IMR-90 (cell line): ENCODE measurements at regions not wholly inside any gene's neighbourhood (a gene's known extent, or its start where the extent isn't known, plus 50 kb on each side); places are given as distances from the start of the nearest gene placed in this dataset.

Experiments
- ATAC-seq: fragments of 200-7000 bp; cut with Tn5 transposase; 2 replicates; pipeline ENCODE4 v1.9.1; 2020; ENCODE audit warnings: low read depth, mild to moderate bottlenecking, moderate library complexity
- BruUV-seq: library from RNA; stranded (reverse); fragments of 400-500 nt; replicated peaks from 2 replicates; lab custom pipeline; 2021; lab: Mats Ljungman, UMichigan
- CTCF ChIA-PET: fragments of 300-600 bp; formaldehyde crosslinking; extraction: SDS; loops from one replicate; lab custom pipeline; 2021; ENCODE audit warnings: antibody characterized with exemption; lab: Yijun Ruan, JAX
- POLR2A ChIA-PET: fragments of 300-600 bp; sonication (Branson Sonifier 250); formaldehyde crosslinking; loops from one replicate; lab custom pipeline; 2022; ENCODE audit warnings: antibody characterized with exemption; ENCODE audit not compliant: unreplicated experiment; lab: Charles Lee
- DNase-seq: peaks from one replicate; pipeline ENCODE4 v3.0.0; 2013
- H2AFZ ChIP-seq: replicated peaks from 2 replicates; pipeline ENCODE3; 2013; ENCODE audit warnings: low read length, mild to moderate bottlenecking; ENCODE audit not compliant: poor library complexity
- H2AK5ac ChIP-seq: 2 replicates; pipeline ENCODE4 v1.6.1; 2013; ENCODE audit warnings: low read depth, low read length, inconsistent platforms
- H2AK9ac ChIP-seq: replicated peaks from 2 replicates; pipeline ENCODE3; 2013; ENCODE audit warnings: mild to moderate bottlenecking, low read depth, low read length, moderate library complexity; ENCODE audit not compliant: poor library complexity
- H2BK120ac ChIP-seq: 2 replicates; pipeline ENCODE4 v1.6.1; 2013; ENCODE audit warnings: low read depth, low read length, inconsistent platforms
- H2BK15ac ChIP-seq: 3 replicates; pipeline ENCODE4 v1.6.1; 2013; ENCODE audit warnings: low read depth, low read length, inconsistent platforms
- H2BK20ac ChIP-seq: 2 replicates; pipeline ENCODE4 v1.6.1; 2013; ENCODE audit warnings: low read depth, mild to moderate bottlenecking, inconsistent platforms, low read length, moderate library complexity
- H2BK5ac ChIP-seq: 2 replicates; pipeline ENCODE4 v1.6.1; 2013; ENCODE audit warnings: mild to moderate bottlenecking, low read depth, low read length, inconsistent platforms; ENCODE audit not compliant: poor library complexity, severe bottlenecking
- H3K14ac ChIP-seq: replicated peaks from 2 replicates; pipeline ENCODE4 v1.6.1; 2013; ENCODE audit warnings: low read depth, low read length, inconsistent platforms
- H3K18ac ChIP-seq: 2 replicates; pipeline ENCODE4 v1.6.1; 2013; ENCODE audit warnings: low read depth, low read length, control low read depth
- H3K23ac ChIP-seq: 2 replicates; pipeline ENCODE4 v1.6.1; 2013; ENCODE audit warnings: low read depth, low read length, inconsistent platforms
- H3K27ac ChIP-seq: 2 replicates; pipeline ENCODE4 v1.5.1; 2013; ENCODE audit warnings: mild to moderate bottlenecking, control low read depth, low read length; ENCODE audit not compliant: insufficient read depth
- H3K27me3 ChIP-seq: 2 replicates; pipeline ENCODE4 v1.6.1; 2013; ENCODE audit warnings: low read length; ENCODE audit not compliant: control insufficient read depth, insufficient read depth
- H3K36me3 ChIP-seq: 2 replicates; pipeline ENCODE4 v1.6.1; 2013; ENCODE audit warnings: low read length, mixed read lengths; ENCODE audit not compliant: control insufficient read depth, insufficient read depth
- H3K4ac ChIP-seq: 2 replicates; pipeline ENCODE4 v1.6.1; 2013; ENCODE audit warnings: low read depth, low read length, inconsistent platforms
- H3K4me1 ChIP-seq: 2 replicates; pipeline ENCODE4 v1.6.1; 2013; ENCODE audit warnings: low read length, mixed read lengths; ENCODE audit not compliant: control insufficient read depth, insufficient read depth
- H3K4me2 ChIP-seq: 2 replicates; pipeline ENCODE4 v1.6.1; 2013; ENCODE audit warnings: low read depth, mild to moderate bottlenecking, control low read depth, low read length, moderate library complexity
- H3K4me3 ChIP-seq: 2 replicates; pipeline ENCODE4 v1.5.1; 2013; ENCODE audit warnings: low read depth, mild to moderate bottlenecking, control low read depth, low read length, moderate library complexity; ENCODE audit not compliant: insufficient read depth
- H3K56ac ChIP-seq: 2 replicates; pipeline ENCODE4 v1.6.1; 2013; ENCODE audit warnings: low read length, inconsistent platforms; ENCODE audit not compliant: insufficient read depth; ENCODE audit errors: extremely low read depth
- H3K79me1 ChIP-seq, 2 experiments: 2 replicates each; pipeline ENCODE4 v1.6.1; 2013; ENCODE audit warnings: low read length in 2 of 2, inconsistent platforms in 1 of 2, low read depth in 1 of 2
- H3K9ac ChIP-seq: 2 replicates; pipeline ENCODE4 v1.6.1; 2013; ENCODE audit warnings: low read depth, low read length, control low read depth
- H3K9me1 ChIP-seq: 2 replicates; pipeline ENCODE4 v1.6.1; 2013; ENCODE audit warnings: low read length, inconsistent platforms; ENCODE audit not compliant: insufficient read depth
- H3K9me3 ChIP-seq: 2 replicates; pipeline ENCODE4 v1.6.1; 2013; ENCODE audit warnings: low read length; ENCODE audit not compliant: control insufficient read depth, insufficient read depth
- H4K20me1 ChIP-seq: 2 replicates; pipeline ENCODE4 v1.6.1; 2013; ENCODE audit warnings: low read length, inconsistent platforms; ENCODE audit not compliant: insufficient read depth
- H4K5ac ChIP-seq: 2 replicates; pipeline ENCODE4 v1.6.1; 2013; ENCODE audit warnings: mild to moderate bottlenecking, low read depth, low read length, control low read depth
- H4K8ac ChIP-seq, 2 experiments: 2 replicates each; pipeline ENCODE4 v1.6.1; 2013; ENCODE audit warnings: low read depth in 2 of 2, low read length in 2 of 2, control low read depth in 1 of 2, inconsistent platforms in 1 of 2
- H4K91ac ChIP-seq: 2 replicates; pipeline ENCODE4 v1.6.1; 2013; ENCODE audit warnings: low read depth, low read length, inconsistent platforms; ENCODE audit not compliant: insufficient read depth
- MAZ ChIP-seq: IDR thresholded peaks from 2 replicates; pipeline ENCODE4 v1.6.1; 2012; ENCODE audit warnings: low read depth, mild to moderate bottlenecking, low read length, improper control_type of control experiment, moderate library complexity, borderline replicate concordance
- RFX5 ChIP-seq: IDR thresholded peaks from 2 replicates; pipeline ENCODE4 v1.8.0; 2012; ENCODE audit warnings: low read depth, mild to moderate bottlenecking, low read length, moderate library complexity
- WGBS, 2 experiments: methylation state at CpG; one replicate each; pipeline versions ENCODE4 v1.1.5 to v1.1.7; 2013; ENCODE audit warnings: missing lambda C conversion rate in 2 of 2; ENCODE audit not compliant: insufficient read length in 1 of 2; ENCODE audit errors: extremely low coverage in 2 of 2; 5-methylcytosine and 5-hydroxymethylcytosine counted together
- dilution Hi-C: fragments of 300-500 bp; cut with HindIII; formaldehyde crosslinking; loops from one replicate; pipeline ENCODE4 v1.14.3; 2018; ENCODE audit warnings: low sequenced_read_pairs; ENCODE audit not compliant: unreplicated experiment
- in situ Hi-C: fragments of 300-500 bp; cut with MboI; formaldehyde crosslinking; loops from 3 replicates; pipeline ENCODE4 v1.14.3; 2019; ENCODE audit warnings: low sequenced_read_pairs, inconsistent platforms, mixed read lengths
- intact Hi-C: fragments of 100-400 bp; cut with micrococcal nuclease; formaldehyde crosslinking; loops from 2 replicates; pipeline ENCODE4 v1.10.0; 2022

DNA sequence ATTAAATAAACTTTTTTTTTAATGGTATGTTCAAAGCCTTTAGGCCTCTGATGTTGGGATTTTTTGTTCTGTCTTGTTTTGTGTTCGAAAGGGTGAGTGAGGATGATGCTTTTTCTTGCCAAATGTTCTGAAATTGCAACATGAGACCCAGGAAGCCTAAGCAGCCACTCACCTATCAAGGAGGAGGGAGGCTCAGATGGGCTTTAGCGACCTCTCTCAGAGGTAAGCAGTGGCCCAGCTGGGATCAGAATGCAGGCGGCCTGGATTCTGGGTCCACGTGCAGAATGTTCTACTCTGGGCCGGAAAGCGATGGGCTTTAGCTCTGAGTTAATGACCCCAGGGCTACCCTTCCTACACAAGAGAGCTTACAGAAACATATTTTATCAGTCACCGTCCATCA is 386.6 kb downstream of the SOX9 start:
- H2BK15ac ChIP-seq, result no peak overlapping the region
- no peak overlapping the region for H2AK5ac ChIP-seq
- H4K5ac ChIP-seq, result no peak overlapping the region
- peaks cover 17% of the 10 kb centered on the region for H3K4me1 ChIP-seq
- intact Hi-C loops, result no loop called here
- ChIA-PET CTCF (interaction anchor here (0.6 kb wide), 1 partner anchor 901 kb away, joined by 3 read pairs; no protein-coding TSS in a partner anchor), POLR2A (no interaction called here)
- H2AFZ ChIP-seq, result no peak overlapping the region
- H3K36me3 ChIP-seq, result no peaks in the 10 kb centered on the region
- H4K20me1 ChIP-seq, result no peaks in the 10 kb centered on the region; the same call in 1 of the 2 replicates
- no peak overlapping the region for H3K4ac ChIP-seq
- no peak overlapping the region for H3K56ac ChIP-seq
- H4K91ac ChIP-seq, result no peak overlapping the region
- no peak for ATAC-seq
- no peak overlapping the region for H2AK9ac ChIP-seq
- no CpG with 5 or more reads among the region's 7 CpGs for whole genome bisulfite sequencing, 2 experiments
- DNase-seq, result no peak
- no peak overlapping the region for H2BK20ac ChIP-seq
- H3K4me3 ChIP-seq, result no peak overlapping the region
- H2BK5ac ChIP-seq, result no peak overlapping the region
- no peak overlapping the region for H3K27ac ChIP-seq
- TF ChIP-seq MAZ (no peak), RFX5 (no peak)
- H3K27me3 ChIP-seq, result no peaks in the 10 kb centered on the region
- H3K9ac ChIP-seq, result no peak overlapping the region
- no peak overlapping the region for H3K18ac ChIP-seq
- peaks cover 35 to 66% of the 10 kb centered on the region in 2 experiments for H3K79me1 ChIP-seq
- H3K9me1 ChIP-seq, result peaks cover 14% of the 10 kb centered on the region
- H2BK120ac ChIP-seq, result no peak overlapping the region
- no peaks in the 10 kb centered on the region for H3K9me3 ChIP-seq
- in situ Hi-C loops, result no loop called here
- H4K8ac ChIP-seq, result no peak overlapping the region
- no peak overlapping the region for H3K14ac ChIP-seq
- dilution Hi-C loops, result no loop called here
- H3K4me2 ChIP-seq, result no peak overlapping the region
- H3K23ac ChIP-seq, result no peak overlapping the region
- BruUV-seq, result no TSS peak
